Transverse colon (tissue), 4 donors: ENCODE measurements at regions not wholly inside any gene's neighbourhood (a gene's known extent, or its start where the extent isn't known, plus 50 kb on each side); places are given as distances from the start of the nearest gene placed in this dataset.

Experiments used
- EP300 ChIP-seq: sonication (generic); formaldehyde crosslinking; IDR thresholded peaks from one replicate; pipeline ENCODE4 v1.6.1; 2017; ENCODE audit warnings: antibody characterized with exemption, low read depth
- POLR2A ChIP-seq: fragments of 450-650 bp; IDR thresholded peaks from one replicate; pipeline ENCODE4 v1.6.1; 2016; ENCODE audit warnings: antibody characterized with exemption, mild to moderate bottlenecking, moderate library complexity
- POLR2AphosphoS5 ChIP-seq, 3 donors: sonication (generic); formaldehyde crosslinking; IDR thresholded peaks; one replicate each; pipeline ENCODE4 v1.6.1; 2016; ENCODE audit warnings: antibody characterized with exemption in 3 of 3
- TF ChIP-seq, protein P1 (sequence below), 5 experiments: fragments of 200-600 bp in 3 of 5; fragments of 450-650 bp in 2 of 5; sonication (generic) in 3 of 5; IDR thresholded peaks; 1 replicate in 2 of 5; 2 replicates in 3 of 5; pipeline ENCODE4 v1.5.1; 2016 to 2017; ENCODE audit warnings: antibody characterized with exemption in 5 of 5, inconsistent platforms in 3 of 5, mild to moderate bottlenecking in 2 of 5, moderate library complexity in 1 of 5

GRCh38 chr14:30005114-30005808 is 77.6 kb upstream of the PRKD1 start:
- TF ChIP-seq POLR2AphosphoS5 (IDR thresholded peaks at IDR 0.05) (no peak), POLR2A (no peak), EP300 (no peak)
- TF ChIP-seq, protein P1, sequence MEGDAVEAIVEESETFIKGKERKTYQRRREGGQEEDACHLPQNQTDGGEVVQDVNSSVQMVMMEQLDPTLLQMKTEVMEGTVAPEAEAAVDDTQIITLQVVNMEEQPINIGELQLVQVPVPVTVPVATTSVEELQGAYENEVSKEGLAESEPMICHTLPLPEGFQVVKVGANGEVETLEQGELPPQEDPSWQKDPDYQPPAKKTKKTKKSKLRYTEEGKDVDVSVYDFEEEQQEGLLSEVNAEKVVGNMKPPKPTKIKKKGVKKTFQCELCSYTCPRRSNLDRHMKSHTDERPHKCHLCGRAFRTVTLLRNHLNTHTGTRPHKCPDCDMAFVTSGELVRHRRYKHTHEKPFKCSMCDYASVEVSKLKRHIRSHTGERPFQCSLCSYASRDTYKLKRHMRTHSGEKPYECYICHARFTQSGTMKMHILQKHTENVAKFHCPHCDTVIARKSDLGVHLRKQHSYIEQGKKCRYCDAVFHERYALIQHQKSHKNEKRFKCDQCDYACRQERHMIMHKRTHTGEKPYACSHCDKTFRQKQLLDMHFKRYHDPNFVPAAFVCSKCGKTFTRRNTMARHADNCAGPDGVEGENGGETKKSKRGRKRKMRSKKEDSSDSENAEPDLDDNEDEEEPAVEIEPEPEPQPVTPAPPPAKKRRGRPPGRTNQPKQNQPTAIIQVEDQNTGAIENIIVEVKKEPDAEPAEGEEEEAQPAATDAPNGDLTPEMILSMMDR (IDR thresholded peaks at IDR 0.05) = peak; percentile 55 to 68 (median 62)
